Tibial nerve (tissue), 4 donors: ENCODE measurements at regions not wholly inside any gene's neighbourhood (a gene's known extent, or its start where the extent isn't known, plus 50 kb on each side); places are given as distances from the start of the nearest gene placed in this dataset.

ENCODE experiments used
- DNase-seq, 2 donors: peaks; one replicate each; pipeline ENCODE4 v3.0.0-alpha.2; 2019; ENCODE audit warnings: low spot score in 2 of 2
- H3K27ac ChIP-seq, 4 donors: fragments of 200-600 bp; sonication (generic) in 3 of 4; one replicate each; pipeline ENCODE4 v1.5.1; 2017 to 2019; ENCODE audit warnings: mild to moderate bottlenecking in 1 of 4
- H3K27me3 ChIP-seq, 2 donors: fragments of 200-600 bp; sonication (generic) in 1 of 2; one replicate each; pipeline versions ENCODE4 v1.5.1 to v1.6.0; 2017 to 2019
- H3K36me3 ChIP-seq, 3 donors: fragments of 200-600 bp; sonication (generic); one replicate each; pipeline ENCODE4 v1.5.1; 2018 to 2019
- H3K4me1 ChIP-seq, 4 donors: fragments of 200-600 bp; sonication (generic) in 3 of 4; one replicate each; pipeline ENCODE4 v1.5.1; 2017 to 2019
- H3K4me3 ChIP-seq, 4 donors: fragments of 200-600 bp; sonication (generic) in 3 of 4; one replicate each; pipeline ENCODE4 v1.5.1; 2017 to 2019; ENCODE audit warnings: mild to moderate bottlenecking in 1 of 4, moderate library complexity in 1 of 4
- H3K9me3 ChIP-seq, 4 donors: fragments of 200-600 bp; sonication (generic) in 3 of 4; one replicate each; pipeline ENCODE4 v1.5.1; 2017 to 2019
- CTCF ChIP-seq, 5 experiments: fragments of 200-600 bp in 3 of 5; fragments of 450-650 bp in 2 of 5; sonication (generic) in 3 of 5; IDR thresholded peaks; one replicate each; pipeline ENCODE4 v1.5.1; 2016 to 2019; ENCODE audit warnings: antibody characterized with exemption in 5 of 5, mild to moderate bottlenecking in 3 of 5, moderate library complexity in 2 of 5
- EP300 ChIP-seq, 2 donors: sonication (generic); formaldehyde crosslinking; IDR thresholded peaks; one replicate each; pipeline ENCODE4 v1.6.1; 2017; ENCODE audit warnings: antibody characterized with exemption in 2 of 2, mild to moderate bottlenecking in 1 of 2
- POLR2A ChIP-seq, 2 donors: fragments of 450-650 bp; IDR thresholded peaks; one replicate each; pipeline ENCODE4 v1.6.1; 2017; ENCODE audit warnings: antibody characterized with exemption in 2 of 2, mild to moderate bottlenecking in 2 of 2, moderate library complexity in 2 of 2
- WGBS, 2 donors: methylation state at CpG; one replicate each; pipeline ENCODE4 v1.1.5; 2018; 5-methylcytosine and 5-hydroxymethylcytosine counted together

GRCh38 chr20:56841346-56841908 is 212.3 kb downstream of the TFAP2C start:
- Histone ChIP-seq H3K4me1 (no peaks in the 10 kb centered on the region), H3K27ac (no peak overlapping the region), H3K27me3 (no peaks in the 10 kb centered on the region), H3K4me3 (no peak overlapping the region), H3K9me3 (no peaks in the 10 kb centered on the region), H3K36me3 (no peaks in the 10 kb centered on the region)
- no peak for DNase-seq
- 35 to 40% methylated on average over 6 of the region's 6 CpGs for WGBS, 2 donors
- no peak for TF ChIP-seq EP300 (IDR thresholded peaks at IDR 0.05)
- no peak for TF ChIP-seq CTCF (IDR thresholded peaks at IDR 0.05)
- TF ChIP-seq POLR2A (IDR thresholded peaks at IDR 0.05), result no peak

DNA sequence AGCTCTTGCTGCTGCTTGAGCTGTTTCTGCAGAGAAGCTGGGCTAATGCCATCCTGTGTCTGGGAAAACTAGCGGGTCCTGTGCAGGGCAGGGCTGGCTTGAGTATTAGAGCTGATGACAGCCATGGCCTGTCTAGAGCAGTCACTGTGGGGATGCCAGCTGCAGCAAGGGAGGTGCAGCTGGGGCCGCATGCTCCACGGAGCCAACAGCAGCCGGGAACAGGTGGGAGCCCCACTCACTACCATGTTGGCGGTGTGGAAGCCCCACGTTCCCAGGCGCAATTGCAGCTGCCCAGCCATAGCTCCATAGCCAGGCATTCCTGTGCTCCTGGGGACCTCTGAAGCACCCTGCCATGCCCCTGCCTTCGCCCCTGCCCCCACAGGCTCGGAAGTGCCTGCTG is 212.9 kb downstream of the TFAP2C start:
- Histone ChIP-seq H3K27ac (no peak overlapping the region), H3K9me3 (no peaks in the 10 kb centered on the region), H3K27me3 (no peaks in the 10 kb centered on the region), H3K4me1 (no peaks in the 10 kb centered on the region), H3K36me3 (no peaks in the 10 kb centered on the region), H3K4me3 (no peak overlapping the region)
- no peak for TF ChIP-seq EP300 (IDR thresholded peaks at IDR 0.05)
- TF ChIP-seq CTCF (IDR thresholded peaks at IDR 0.05), result no peak
- TF ChIP-seq POLR2A (IDR thresholded peaks at IDR 0.05), result no peak
- DNase-seq, result no peak
- 90 to 97% methylated on average over 4 to 7 of the region's 9 CpGs for WGBS, 2 donors

DNA sequence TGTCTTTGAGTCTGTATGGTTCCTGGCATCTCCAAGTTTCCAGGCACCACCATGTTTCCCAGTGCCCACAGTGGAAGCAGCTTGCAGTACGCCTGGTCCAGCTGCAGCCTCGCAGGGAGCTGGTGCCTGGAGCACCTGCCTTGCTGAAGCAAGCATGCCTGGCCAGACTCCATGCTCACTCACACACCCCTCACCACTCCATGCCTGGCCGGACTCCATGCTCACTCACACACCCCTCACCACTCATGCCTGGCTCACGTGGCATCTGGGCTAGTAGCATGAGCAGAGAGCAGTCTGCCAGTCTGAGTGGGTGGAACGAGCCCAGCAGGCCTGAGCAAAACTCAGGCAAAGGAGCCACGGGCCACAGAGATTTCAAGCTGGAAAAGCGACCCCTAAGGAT is 214.3 kb downstream of the TFAP2C start:
- Histone ChIP-seq H3K36me3 (no peaks in the 10 kb centered on the region), H3K4me3 (no peak overlapping the region), H3K4me1 (no peaks in the 10 kb centered on the region), H3K9me3 (no peaks in the 10 kb centered on the region), H3K27ac (no peak overlapping the region), H3K27me3 (no peaks in the 10 kb centered on the region)
- no peak for TF ChIP-seq CTCF (IDR thresholded peaks at IDR 0.05)
- no peak for TF ChIP-seq EP300 (IDR thresholded peaks at IDR 0.05)
- TF ChIP-seq POLR2A (IDR thresholded peaks at IDR 0.05), result no peak
- no peak for DNase-seq
- WGBS, 2 donors, result 74 to 75% methylated on average over 6 to 7 of the region's 7 CpGs

- Histone ChIP-seq H3K4me3 (no peak overlapping the region), H3K4me1 (no peaks in the 10 kb centered on the region), H3K36me3 (no peaks in the 10 kb centered on the region), H3K27ac (no peak overlapping the region), H3K9me3 (no peaks in the 10 kb centered on the region), H3K27me3 (no peaks in the 10 kb centered on the region)
- TF ChIP-seq CTCF (IDR thresholded peaks at IDR 0.05) (no peak), POLR2A (IDR thresholded peaks at IDR 0.05) (no peak), EP300 (IDR thresholded peaks at IDR 0.05) (no peak)
- DNase-seq, result no peak
- 32 to 49% methylated on average over 4 of the region's 4 CpGs for WGBS, 2 donors
Measured at GRCh38 chr20:56843817-56844216, 214.7 kb downstream of the TFAP2C start.

- 64 to 65% methylated on average over 4 of the region's 4 CpGs for WGBS, 2 donors
- TF ChIP-seq POLR2A (IDR thresholded peaks at IDR 0.05) (no peak), EP300 (IDR thresholded peaks at IDR 0.05) (no peak)
- Histone ChIP-seq H3K27ac (no peak overlapping the region), H3K4me1 (no peaks in the 10 kb centered on the region), H3K27me3 (no peaks in the 10 kb centered on the region), H3K36me3 (no peaks in the 10 kb centered on the region), H3K4me3 (no peak overlapping the region), H3K9me3 (no peaks in the 10 kb centered on the region)
- DNase-seq, result no peak
Measured at GRCh38 chr20:56845546-56846086, 216.5 kb downstream of the TFAP2C start.
